OCI-LY3 (cell line): ENCODE measurements at regions not wholly inside any gene's neighbourhood (a gene's known extent, or its start where the extent isn't known, plus 50 kb on each side); places are given as distances from the start of the nearest gene placed in this dataset.
"Not testable (repeated sequence)": the region's sequence is repeated elsewhere in the genome, so short reads cannot be mapped to it uniquely, and the experiment has no call there.

Experiments used
- EZH2phosphoT487 ChIP-seq: fragments of 200-600 bp; shearing (Covaris generic); IDR thresholded peaks from 2 replicates; pipeline ENCODE4 v1.6.1; 2018; ENCODE audit warnings: antibody characterized with exemption, mixed run types, low read depth
- TF ChIP-seq, protein P1 (sequence below): fragments of 200-600, 300-600 bp; sonication (generic); IDR thresholded peaks from 2 replicates; pipeline ENCODE4 v1.5.1; 2014; ENCODE audit warnings: antibody characterized with exemption, low read length, low read depth

DNA sequence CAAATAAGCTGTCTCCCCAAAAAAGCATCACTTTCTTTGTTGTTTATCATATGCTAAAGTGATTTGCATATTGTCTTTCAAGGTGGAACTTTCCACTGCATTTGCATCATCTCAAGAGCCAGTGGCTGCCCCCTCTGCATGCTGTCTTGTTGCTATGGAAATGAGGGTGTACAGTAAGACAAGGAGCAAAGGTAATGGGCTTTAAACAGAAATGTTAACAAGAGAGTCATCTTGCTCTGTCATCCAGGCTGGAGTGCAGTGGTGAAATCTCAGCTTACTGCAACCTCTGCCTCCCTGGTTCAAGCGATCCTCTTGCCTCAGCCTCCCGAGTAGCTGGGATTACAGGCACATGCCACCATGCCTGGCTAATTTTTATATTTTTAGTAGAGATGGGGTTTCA lies 159.2 kb downstream of the ENC1 start:
- TF ChIP-seq EZH2phosphoT487, result not testable (repeated sequence)
- TF ChIP-seq, protein P1, sequence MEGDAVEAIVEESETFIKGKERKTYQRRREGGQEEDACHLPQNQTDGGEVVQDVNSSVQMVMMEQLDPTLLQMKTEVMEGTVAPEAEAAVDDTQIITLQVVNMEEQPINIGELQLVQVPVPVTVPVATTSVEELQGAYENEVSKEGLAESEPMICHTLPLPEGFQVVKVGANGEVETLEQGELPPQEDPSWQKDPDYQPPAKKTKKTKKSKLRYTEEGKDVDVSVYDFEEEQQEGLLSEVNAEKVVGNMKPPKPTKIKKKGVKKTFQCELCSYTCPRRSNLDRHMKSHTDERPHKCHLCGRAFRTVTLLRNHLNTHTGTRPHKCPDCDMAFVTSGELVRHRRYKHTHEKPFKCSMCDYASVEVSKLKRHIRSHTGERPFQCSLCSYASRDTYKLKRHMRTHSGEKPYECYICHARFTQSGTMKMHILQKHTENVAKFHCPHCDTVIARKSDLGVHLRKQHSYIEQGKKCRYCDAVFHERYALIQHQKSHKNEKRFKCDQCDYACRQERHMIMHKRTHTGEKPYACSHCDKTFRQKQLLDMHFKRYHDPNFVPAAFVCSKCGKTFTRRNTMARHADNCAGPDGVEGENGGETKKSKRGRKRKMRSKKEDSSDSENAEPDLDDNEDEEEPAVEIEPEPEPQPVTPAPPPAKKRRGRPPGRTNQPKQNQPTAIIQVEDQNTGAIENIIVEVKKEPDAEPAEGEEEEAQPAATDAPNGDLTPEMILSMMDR, result not testable (repeated sequence)
